Rectal smooth muscle tissue (tissue), 1 donor: ENCODE measurements at regions not wholly inside any gene's neighbourhood (a gene's known extent, or its start where the extent isn't known, plus 50 kb on each side); places are given as distances from the start of the nearest gene placed in this dataset.
"Not testable (repeated sequence)": the region's sequence is repeated elsewhere in the genome, so short reads cannot be mapped to it uniquely, and the experiment has no call there.

Experiments used
- H3K27ac ChIP-seq: one replicate; pipeline ENCODE4 v1.7.0; 2013; ENCODE audit warnings: low read depth, low read length, inconsistent platforms
- H3K27me3 ChIP-seq: one replicate; pipeline ENCODE4 v1.7.0; 2013; ENCODE audit warnings: low read length; ENCODE audit not compliant: control insufficient read depth, insufficient read depth
- H3K36me3 ChIP-seq: one replicate; pipeline ENCODE4 v1.7.0; 2013; ENCODE audit warnings: low read length; ENCODE audit not compliant: control insufficient read depth, insufficient read depth
- H3K4me1 ChIP-seq: one replicate; pipeline ENCODE4 v1.7.0; 2013; ENCODE audit warnings: low read length; ENCODE audit not compliant: control insufficient read depth, insufficient read depth
- H3K4me3 ChIP-seq: one replicate; pipeline ENCODE4 v1.7.0; 2013; ENCODE audit warnings: low read length
- H3K9ac ChIP-seq: one replicate; pipeline ENCODE4 v1.7.0; 2013; ENCODE audit warnings: low read length

DNA sequence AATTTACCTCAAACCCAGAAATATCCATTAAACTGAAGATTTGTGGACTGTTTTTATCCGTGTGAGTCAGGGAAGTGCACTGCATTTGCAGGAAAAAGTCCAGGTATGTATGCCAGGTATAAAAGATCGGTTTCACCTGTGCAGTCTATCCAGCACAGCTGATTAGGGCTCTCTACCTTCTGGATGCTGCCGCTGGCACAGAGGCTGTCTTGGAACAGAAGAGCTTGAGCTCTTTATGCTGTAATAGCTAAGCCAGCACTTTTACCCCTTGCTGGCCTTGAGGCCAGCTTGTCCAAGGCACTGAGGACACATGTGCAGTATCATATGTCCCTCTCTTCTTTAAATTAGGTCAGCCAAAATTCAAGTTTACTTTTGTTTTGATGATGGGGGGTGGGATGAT, 851.0 kb downstream of the DIAPH3 start:
- H3K9ac ChIP-seq = no peak overlapping the region
- no peaks in the 10 kb centered on the region for H3K36me3 ChIP-seq
- H3K4me1 ChIP-seq = no peaks in the 10 kb centered on the region
- no peaks in the 10 kb centered on the region for H3K27me3 ChIP-seq
- no peak overlapping the region for H3K27ac ChIP-seq
- no peak overlapping the region for H3K4me3 ChIP-seq

DNA sequence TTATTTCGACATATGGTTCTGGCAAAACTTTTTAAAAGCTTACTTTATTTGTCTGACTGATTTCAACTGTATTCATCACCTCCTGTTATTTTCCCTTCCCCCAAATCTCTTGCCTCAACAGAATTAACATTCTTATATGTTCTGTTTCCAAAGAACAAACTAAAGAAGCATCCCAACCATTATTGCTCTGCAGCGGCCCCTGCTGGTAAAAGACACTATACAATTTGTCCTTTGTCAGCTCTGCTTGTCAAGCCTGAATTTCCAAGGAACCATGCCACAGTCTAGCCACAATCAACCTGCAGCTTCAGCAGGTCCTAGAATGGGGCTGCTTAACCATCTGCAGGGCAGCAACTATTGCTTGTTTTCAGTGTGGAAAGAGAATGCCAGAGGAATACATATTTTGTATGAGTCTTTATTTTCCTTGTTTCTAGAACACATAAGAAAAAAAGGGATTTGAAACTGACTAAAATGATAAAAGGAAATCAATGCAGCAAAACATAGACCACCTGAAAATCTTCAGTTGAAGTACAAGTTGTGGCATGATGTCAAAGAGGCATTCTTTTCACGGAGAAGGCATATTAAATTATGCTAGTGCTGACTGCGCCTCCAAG, 845.3 kb downstream of the DIAPH3 start:
- no peaks in the 10 kb centered on the region for H3K27me3 ChIP-seq
- no peaks in the 10 kb centered on the region for H3K4me1 ChIP-seq
- H3K9ac ChIP-seq = no peak overlapping the region
- no peak overlapping the region for H3K4me3 ChIP-seq
- H3K27ac ChIP-seq = no peak overlapping the region
- H3K36me3 ChIP-seq = no peaks in the 10 kb centered on the region

DNA sequence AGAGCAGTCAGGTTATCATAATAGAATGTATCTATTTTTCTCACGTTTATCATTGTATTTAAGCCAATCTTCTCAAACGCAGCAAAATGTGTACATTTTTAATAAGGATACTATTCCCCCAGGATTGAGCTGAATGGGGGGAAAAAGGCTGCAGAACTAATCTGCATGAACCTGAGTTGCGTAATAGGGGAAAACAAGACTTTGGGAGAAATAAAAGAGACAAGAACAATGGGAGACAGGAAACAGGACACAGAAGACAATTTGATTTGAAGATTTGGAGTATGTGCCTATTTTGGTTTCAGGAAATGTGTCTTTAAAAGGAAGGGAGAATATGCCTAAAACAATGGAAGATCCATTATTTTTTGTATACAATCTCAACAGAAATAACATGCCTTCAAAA, 844.5 kb downstream of the DIAPH3 start:
- Histone ChIP-seq H3K36me3 (no peaks in the 10 kb centered on the region), H3K27ac (no peak overlapping the region), H3K27me3 (no peaks in the 10 kb centered on the region), H3K9ac (no peak overlapping the region), H3K4me3 (no peak overlapping the region), H3K4me1 (no peaks in the 10 kb centered on the region)

DNA sequence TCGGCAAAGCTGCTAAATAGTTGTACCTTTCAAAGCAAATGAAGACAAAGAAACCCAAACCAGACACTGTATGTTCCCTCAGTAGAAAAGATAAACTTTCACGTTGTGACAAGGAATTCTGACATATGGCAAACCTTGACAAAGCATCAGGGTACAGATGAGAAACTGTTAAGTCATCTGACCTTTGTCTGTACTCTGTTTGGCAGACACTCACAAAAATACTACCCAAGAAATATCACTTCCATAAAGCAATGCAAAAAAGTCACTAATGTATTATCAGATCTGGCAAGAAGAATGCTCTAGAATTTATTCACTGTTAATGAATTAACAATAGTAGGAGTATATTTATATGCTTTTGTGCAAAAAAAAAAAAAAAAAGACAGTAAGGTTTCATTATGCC, 843.7 kb downstream of the DIAPH3 start:
- no peaks in the 10 kb centered on the region for H3K27me3 ChIP-seq
- no peak overlapping the region for H3K4me3 ChIP-seq
- no peak overlapping the region for H3K27ac ChIP-seq
- H3K4me1 ChIP-seq = no peaks in the 10 kb centered on the region
- no peaks in the 10 kb centered on the region for H3K36me3 ChIP-seq
- H3K9ac ChIP-seq = no peak overlapping the region

DNA sequence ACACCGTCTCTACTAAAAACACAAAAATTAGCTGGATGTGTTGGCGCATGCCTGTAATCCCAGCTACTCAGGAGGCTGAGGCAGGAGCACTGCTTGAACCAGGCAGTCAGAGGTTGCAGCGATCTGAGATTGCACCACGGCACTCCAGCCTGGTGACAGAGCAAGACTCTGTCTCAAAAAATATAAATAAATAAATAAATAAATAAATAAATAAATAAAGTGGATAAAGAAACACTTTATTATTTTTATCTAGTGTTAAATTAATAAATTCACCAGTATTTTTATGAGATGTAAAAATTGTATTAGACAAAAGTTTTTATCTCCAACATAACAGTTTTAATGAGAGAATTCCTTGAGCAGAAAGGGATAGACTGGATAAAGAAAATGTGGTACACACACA, 839.3 kb downstream of the DIAPH3 start:
- not testable (repeated sequence) for H3K9ac ChIP-seq, H3K36me3 ChIP-seq, H3K4me3 ChIP-seq, H3K27ac ChIP-seq, H3K4me1 ChIP-seq, H3K27me3 ChIP-seq

DNA sequence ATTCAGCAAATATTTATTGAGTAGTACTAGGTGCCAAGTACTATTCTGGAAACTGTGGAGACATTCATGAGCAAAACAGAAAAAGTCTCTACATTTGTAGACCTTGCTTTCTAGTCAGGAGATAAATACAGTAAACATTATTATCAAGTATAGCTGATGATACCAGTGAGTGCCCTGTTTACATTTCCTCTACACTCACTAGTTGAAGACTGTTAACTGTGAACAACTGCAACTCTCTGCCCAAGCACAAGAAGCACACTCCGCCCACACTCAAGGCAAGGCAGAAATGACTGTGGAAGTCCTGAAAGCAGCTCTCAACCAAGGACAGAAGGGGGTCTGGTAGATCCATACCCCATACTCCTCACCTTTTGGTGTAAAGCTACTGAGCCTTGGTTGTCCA, 837.0 kb downstream of the DIAPH3 start:
- Histone ChIP-seq H3K4me3 (no peak overlapping the region), H3K36me3 (no peaks in the 10 kb centered on the region), H3K27ac (no peak overlapping the region), H3K4me1 (no peaks in the 10 kb centered on the region), H3K27me3 (no peaks in the 10 kb centered on the region), H3K9ac (no peak overlapping the region)

GRCh38 chr13:59330764-59331163, 833.0 kb downstream of the DIAPH3 start:
- Histone ChIP-seq H3K27ac (no peak overlapping the region), H3K9ac (no peak overlapping the region), H3K4me3 (no peak overlapping the region), H3K36me3 (no peaks in the 10 kb centered on the region), H3K4me1 (no peaks in the 10 kb centered on the region), H3K27me3 (no peaks in the 10 kb centered on the region)

DNA sequence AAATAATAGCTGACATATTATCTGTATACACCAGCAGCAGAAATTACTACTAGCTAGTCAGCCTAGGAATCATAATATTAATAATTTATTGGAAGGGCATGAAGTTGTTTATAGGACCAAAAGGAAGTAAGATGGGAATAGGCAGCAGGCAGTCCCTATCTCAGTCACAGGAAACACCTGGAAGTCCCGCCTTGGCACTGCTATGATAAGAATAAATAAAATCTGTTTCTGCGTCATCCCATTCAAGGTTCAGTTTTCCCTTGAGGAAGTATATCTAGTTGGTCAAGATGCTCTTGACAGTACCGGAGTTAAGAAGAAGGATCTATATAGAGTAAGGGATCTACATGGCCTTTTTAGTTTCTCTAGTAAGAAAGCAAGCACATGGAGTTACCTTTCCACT, 830.8 kb downstream of the DIAPH3 start:
- no peak overlapping the region for H3K4me3 ChIP-seq
- no peak overlapping the region for H3K9ac ChIP-seq
- no peak overlapping the region for H3K27ac ChIP-seq
- no peaks in the 10 kb centered on the region for H3K4me1 ChIP-seq
- no peaks in the 10 kb centered on the region for H3K27me3 ChIP-seq
- no peaks in the 10 kb centered on the region for H3K36me3 ChIP-seq

DNA sequence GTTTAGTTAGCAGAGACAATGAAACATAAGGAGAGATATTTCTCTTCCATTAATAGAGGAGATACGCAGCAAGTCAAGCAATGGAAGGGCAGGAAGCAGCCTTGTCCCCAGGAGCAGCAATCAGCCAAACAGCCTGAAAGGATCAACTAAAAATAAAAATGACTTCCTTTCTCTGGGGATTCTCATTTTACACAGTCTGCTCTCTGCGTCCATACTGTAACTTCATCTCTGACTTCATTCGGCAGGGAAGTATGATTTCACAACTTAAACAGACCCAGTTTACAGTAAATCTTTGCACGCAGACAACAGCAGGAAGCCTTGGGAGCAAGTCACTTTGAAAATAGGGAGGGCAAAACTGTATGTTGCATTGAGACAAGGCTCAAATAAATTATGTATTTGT, 826.7 kb downstream of the DIAPH3 start:
- H3K27ac ChIP-seq = no peak overlapping the region
- H3K27me3 ChIP-seq = no peaks in the 10 kb centered on the region
- no peak overlapping the region for H3K9ac ChIP-seq
- no peaks in the 10 kb centered on the region for H3K4me1 ChIP-seq
- no peaks in the 10 kb centered on the region for H3K36me3 ChIP-seq
- no peak overlapping the region for H3K4me3 ChIP-seq

GRCh38 chr13:59340151-59340550, 823.6 kb downstream of the DIAPH3 start:
- Histone ChIP-seq H3K27me3 (no peaks in the 10 kb centered on the region), H3K4me3 (no peak overlapping the region), H3K27ac (no peak overlapping the region), H3K36me3 (no peaks in the 10 kb centered on the region), H3K9ac (no peak overlapping the region), H3K4me1 (peaks cover 3% of the 10 kb centered on the region)

GRCh38 chr13:59340581-59340980, 823.1 kb downstream of the DIAPH3 start:
- no peaks in the 10 kb centered on the region for H3K27me3 ChIP-seq
- no peak overlapping the region for H3K9ac ChIP-seq
- H3K36me3 ChIP-seq = no peaks in the 10 kb centered on the region
- H3K4me3 ChIP-seq = no peak overlapping the region
- H3K27ac ChIP-seq = no peak overlapping the region
- peaks cover 5% of the 10 kb centered on the region for H3K4me1 ChIP-seq

DNA sequence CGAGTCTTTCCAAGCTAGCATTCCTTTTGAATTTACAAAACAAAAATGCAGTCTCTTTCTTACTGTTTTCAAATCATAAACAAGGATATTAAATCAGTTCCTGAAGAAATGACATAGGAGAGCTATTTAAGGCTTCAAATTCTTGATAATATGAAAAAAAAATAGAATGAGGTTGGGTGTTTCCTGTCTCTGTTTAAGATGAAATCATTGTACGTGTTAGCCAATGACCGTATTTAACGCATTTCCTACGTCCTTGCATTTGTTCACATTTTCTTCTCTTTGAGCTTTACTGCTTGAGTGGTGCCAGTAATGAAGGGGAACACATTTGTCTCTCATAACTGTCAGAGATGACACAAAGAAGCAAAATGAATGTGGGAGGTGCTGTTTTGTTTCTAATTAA, 821.3 kb downstream of the DIAPH3 start:
- no peak overlapping the region for H3K27ac ChIP-seq
- peaks cover 12% of the 10 kb centered on the region for H3K4me1 ChIP-seq
- no peaks in the 10 kb centered on the region for H3K36me3 ChIP-seq

DNA sequence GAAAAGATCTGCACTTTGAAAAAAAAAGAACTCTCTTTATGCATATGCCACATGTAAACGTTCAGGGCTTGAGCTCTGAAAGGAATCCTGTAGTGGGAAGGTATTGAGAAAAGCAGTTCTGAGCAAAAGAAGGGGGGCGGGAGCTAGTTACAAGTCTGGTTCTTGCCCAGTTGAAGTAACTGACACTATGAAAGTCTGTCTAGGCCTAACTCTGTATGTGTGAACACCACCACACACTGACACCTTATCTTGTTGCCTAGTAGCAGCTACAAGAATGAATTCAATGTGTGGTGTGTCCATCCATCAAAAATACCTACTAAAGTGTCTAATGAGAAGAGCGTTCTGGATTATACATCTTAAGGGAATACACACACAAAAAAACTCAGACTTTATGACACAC, 820.6 kb downstream of the DIAPH3 start:
- Histone ChIP-seq H3K9ac (no peak overlapping the region), H3K36me3 (no peaks in the 10 kb centered on the region), H3K27me3 (no peaks in the 10 kb centered on the region), H3K27ac (no peak overlapping the region), H3K4me1 (peaks cover 12% of the 10 kb centered on the region), H3K4me3 (no peak overlapping the region)

More for the DNA sequence above, 821.3 kb downstream of the DIAPH3 start:
- Histone ChIP-seq H3K9ac (no peak overlapping the region), H3K27me3 (no peaks in the 10 kb centered on the region), H3K4me3 (no peak overlapping the region)
